ENCODE measurements at regions not wholly inside any gene's neighbourhood (a gene's known extent, or its start where the extent isn't known, plus 50 kb on each side); places are given as distances from the start of the nearest gene placed in this dataset.

GRCh38 chr5:86029308-86029707, 588.4 kb upstream of the COX7C start:
- DNase-seq: no peak

DNA sequence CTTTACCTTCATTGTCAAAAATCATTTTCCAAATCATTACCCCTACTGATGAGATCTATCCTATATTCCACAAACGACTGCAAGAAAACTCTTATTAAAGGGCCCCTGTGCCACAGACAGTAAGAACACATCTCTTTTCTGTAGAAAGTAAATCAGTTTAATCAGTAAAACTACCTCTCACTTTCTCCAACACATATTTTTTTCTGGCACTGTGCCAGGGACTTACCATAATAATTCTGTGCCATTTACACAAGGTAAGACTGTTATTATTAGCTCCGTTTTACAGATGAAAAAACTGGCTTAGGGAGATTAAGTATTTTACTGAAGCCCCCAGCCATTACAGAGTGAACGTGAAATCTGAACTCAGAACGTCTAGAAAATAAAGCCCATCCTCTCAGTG, 587.0 kb upstream of the COX7C start:
- DNase-seq: no peak

- DNase-seq: no peak
Observed at GRCh38 chr5:86038566-86038965, 579.2 kb upstream of the COX7C start.

DNA sequence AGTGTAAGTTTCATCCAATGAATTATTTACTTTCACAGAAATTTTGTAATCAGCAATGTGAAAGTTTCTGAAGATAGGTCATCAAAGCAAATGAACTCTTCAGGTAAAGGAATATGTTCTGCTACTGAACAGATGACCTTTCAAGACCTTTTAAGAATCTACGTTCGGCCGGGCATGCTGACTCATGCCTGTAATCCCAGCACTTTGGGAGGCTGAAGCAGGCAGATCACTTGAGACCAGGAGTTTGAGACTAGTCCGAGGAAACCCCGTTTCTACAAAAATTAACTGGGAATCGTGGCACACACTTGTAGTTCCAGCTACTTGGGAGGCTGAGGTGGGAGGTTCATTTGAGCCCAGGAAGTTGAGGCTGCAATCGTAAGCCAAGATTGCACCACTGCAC, 578.4 kb upstream of the COX7C start:
- DNase-seq: no peak

GRCh38 chr5:86070719-86071118, 547.0 kb upstream of the COX7C start:
- no peak for DNase-seq

DNA sequence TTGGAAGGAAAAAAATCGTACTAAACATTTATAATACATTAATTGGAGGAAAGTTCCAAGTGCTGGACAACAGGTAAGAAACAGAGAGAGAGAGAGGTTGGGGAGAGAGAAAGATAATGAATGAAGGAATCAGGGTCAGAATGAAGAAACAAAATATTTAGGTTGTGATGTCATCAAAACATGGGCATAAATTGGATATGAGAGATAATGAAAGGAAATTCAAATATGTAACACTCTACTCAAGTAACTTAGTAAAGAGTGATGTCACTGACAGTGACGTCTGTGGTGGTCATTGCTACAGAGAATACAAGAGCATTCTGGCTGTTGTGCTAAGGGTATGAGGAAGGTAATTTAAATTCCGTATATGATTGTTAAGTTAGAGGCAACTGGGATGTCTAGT, 543.4 kb upstream of the COX7C start:
- no peak for DNase-seq

DNA sequence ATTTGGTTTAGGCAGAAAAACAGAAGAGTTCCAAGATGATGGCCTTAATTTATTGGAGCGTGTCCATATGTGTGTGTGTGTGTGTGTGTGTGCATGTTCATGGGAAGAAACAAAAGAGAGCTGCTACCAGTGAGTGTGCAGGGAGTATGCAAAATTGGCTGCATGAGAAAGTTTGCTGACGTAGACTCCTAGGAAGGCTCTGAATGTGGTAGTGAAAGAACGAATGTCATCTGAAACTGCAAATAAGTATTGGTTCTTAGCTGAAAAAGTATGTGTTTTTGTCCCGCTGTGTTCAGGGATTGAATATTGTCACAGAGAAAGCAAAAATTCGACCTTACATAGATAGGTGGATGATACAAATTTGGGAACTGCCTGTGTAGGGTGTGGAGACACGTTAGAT, 542.6 kb upstream of the COX7C start:
- DNase-seq: no peak

DNA sequence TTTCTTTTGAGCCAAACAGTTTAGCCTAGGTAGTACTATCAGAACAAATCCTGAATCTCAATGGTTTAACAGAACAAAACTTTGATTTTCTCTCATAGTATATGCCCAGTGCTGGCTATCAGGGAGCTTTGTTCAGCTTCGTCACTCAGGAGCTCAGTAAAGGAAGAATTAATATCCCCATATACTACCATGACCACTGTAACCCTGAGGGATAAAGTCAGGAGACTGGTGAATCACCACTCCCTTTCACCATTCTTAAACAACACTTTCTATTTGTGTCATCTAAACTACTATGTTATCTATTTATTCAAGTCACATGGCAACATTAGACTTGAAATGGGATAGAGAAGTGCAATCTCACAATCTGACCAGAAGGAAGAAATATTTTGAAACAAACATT, 522.6 kb upstream of the COX7C start:
- no peak for DNase-seq

- DNase-seq: no peak
Observed at GRCh38 chr5:86101966-86102365, 515.8 kb upstream of the COX7C start.

DNA sequence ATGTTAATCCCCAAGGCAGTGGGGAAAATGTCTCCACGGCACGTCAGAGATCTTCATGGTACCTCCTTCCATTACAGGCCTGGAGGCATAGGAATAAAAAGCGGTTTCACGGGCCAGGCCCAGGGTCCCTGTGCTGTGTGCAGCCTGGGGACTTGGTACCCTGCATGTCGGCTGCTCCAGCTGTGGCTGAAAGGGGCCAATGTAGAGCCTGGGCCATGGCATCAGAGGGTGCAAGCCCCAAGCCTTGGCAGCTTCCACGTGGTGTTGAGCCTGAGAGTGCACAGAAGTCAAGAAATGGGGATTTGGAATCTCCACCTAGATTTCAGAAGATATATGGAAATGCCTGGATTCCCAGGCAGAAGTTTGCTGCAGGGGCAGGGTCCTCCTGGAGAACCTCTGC, 508.9 kb upstream of the COX7C start:
- DNase-seq: no peak

DNA sequence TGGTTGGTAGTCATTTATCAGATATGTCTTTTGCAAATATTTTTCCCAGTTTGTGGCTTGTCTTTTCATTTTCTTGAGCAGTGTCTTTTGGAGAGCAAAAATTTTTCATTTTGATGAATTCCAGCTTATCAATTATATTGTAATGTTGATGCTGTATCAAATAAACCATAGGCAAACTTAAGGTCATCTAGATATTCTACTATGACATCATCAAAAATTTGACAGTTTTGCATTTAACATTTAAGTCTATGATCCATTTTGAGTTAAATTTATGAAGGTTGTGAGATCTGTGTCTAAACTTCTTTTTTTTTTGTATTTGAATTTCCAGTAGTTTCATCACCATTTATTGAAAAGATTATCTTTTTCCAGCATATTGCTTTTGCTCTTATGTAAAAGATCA, 505.5 kb upstream of the COX7C start:
- no peak for DNase-seq

GRCh38 chr5:86115164-86115563, 502.6 kb upstream of the COX7C start:
- DNase-seq: no peak

DNA sequence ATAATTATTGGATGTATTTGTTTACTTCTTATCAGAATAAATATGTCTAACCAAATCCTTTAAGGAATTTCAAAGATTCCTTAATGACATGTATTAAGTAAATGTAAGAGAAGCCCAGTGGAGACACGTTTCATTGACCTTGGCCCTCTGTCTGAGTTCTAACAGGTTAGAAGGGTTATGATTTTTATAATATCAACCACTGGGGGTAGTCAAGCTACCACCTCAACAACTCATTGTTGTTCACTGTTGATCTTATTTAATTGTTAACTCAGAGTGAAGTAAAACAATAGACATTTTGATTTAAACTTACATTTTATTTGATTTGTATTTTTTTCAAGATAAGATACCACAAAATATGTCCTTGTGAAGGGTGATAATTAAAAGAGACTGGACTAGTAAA, 499.2 kb upstream of the COX7C start:
- DNase-seq: no peak

GRCh38 chr5:86124333-86124732, 493.4 kb upstream of the COX7C start:
- no peak for DNase-seq

DNA sequence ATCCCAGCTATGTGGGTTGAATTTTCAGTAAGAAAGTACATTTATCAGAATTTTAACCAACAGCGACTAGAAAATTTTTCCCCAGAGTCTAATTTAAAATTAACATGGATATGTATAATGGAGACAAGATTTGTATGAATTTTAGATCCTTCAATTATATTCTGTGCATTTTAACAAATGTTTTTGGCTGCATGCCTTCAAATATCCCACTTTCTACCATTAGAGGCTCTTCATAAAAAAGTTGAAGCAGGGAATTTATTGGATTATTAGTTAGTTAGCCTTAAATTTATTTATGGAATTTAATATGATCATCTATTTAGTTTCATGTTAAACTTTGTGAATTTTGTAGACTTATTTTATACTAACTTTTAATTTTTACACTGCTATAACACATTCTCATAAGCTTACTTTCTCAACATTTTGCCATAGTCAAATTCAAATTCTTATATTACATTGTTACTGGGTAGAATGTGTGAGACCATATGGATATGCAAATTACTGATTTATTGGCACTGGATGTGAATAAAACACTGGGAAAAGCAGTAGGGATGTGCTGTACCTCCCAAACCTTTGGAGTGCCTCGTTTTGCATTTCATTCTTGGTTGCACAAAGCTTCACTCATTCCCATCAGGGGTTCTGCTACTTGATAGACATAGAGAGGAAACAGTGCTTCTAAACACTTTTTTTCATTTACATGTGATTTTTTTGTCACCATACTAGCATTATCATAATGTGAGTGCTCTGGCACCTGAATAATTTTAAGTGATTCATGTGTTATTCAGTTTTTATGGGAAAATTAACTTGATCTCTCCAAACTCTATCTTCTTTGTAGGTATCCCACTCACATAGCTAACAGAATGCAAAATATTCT, 491.8 kb upstream of the COX7C start:
- no peak for DNase-seq

DNA sequence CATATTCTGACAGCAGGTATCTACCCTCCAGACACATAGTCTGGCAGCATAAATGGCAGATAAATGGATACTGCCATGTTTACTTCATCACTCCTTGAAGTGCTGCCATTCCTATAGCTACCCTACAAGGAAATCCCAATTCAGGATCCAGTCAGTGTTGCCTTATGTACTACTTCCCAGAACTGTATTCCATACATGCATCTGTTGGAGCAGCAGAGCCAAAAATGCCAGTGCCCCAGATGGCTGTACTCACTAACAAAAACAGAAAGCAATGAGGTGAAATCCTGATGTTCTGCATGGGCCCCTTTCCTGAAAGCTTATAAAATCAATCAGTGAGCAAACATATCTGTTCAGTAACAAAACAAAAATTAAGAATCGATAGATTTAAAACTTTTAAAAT, 490.0 kb upstream of the COX7C start:
- no peak for DNase-seq

DNA sequence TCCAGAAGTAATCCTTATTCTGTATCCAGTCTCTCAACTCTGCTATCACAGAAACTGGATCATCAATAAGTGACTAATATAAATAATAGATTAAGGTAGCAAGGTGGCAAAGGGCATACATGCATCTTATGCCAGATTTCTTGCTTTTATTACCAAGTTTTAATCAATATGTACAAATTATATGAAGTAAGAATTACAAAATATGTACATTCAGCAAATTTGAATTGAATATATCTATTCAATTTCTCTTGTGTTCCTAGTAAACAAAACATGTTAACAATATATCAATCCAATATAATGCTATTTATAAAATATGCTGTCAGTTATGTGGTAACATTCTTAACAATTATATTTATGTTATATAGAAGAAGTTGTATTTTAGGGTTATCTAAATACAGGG, 488.7 kb upstream of the COX7C start:
- no peak for DNase-seq

GRCh38 chr5:86137297-86137696, 480.4 kb upstream of the COX7C start:
- DNase-seq: no peak

DNA sequence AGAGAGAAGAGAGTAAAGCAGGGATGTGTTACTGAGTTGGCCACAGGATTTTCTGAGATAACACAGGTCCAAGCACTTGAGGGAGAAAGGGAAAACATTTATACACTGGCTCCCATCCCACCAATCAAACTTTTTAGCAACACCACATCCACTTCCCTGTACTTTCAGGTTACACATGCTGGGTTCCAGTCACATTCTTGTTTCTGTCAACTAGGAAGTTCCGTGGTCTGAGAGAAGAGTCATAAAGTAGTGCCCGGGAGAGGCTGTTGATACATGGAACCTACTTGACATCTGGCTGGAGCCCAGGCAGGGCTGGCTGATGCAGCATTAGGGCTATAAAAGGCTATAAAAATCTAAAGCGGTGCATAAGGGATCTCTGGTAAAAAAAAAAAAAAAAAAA, 473.9 kb upstream of the COX7C start:
- no peak for DNase-seq

DNA sequence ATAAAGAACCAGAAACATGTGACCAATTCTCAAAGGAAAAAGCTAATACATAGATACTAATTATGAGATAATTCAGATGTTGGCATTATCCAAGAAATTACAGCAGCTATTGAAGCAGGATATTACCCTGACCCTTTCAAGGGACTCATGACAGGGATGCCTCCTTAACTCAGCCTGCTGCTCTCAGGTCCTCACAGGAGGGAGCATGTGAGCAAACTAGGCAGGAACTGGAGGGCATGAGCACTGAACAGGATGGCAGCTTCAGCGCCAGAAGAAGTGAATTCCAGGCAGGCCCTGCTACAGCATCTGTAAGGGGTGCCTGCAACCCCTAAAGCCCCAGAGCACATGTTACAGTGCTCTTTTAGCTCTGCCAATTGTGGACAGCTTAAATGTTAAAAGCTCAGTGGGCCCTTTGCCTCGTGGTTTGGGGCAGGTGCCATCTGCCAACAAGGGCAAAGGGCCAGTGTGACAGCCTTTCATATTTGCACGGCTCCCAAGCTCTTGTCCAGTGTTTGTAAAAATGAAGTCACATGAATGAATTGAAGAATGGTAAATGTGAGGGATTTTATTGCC, 464.7 kb upstream of the COX7C start:
- no peak for DNase-seq

- DNase-seq: peak; percentile 1
Observed at GRCh38 chr5:86155796-86156195, 461.9 kb upstream of the COX7C start.

- DNase-seq: no peak
Observed at GRCh38 chr5:86170194-86170593, 447.5 kb upstream of the COX7C start.

- no peak for DNase-seq
Observed at GRCh38 chr5:86175224-86175623, 442.5 kb upstream of the COX7C start.

DNA sequence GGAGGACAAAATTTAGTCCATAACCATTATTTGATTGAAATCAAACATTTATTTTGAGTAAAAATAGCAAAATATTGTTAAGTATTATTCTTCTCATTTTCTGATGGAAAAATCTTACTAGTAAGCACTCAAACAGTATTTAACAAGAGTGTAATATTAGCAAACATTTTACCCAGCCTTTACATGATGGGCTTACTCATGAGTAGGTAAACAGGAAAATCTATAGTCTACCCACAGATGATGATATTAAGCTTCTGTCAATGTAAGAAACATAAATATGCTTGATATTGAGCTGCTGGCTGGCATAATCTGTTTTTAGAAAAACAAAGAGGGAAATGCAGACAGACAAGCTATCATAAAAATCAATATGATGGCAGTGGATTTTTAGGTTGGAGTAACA, 418.5 kb upstream of the COX7C start:
- DNase-seq: no peak

All from muscle of arm (tissue), 1 donor.